ENCODE measurements at regions not wholly inside any gene's neighbourhood (a gene's known extent, or its start where the extent isn't known, plus 50 kb on each side); places are given as distances from the start of the nearest gene placed in this dataset.

GRCh38 chr18:73913505-73913904 lies 234.1 kb downstream of the FBXO15 start:
- no peak for FAIRE-seq

DNA sequence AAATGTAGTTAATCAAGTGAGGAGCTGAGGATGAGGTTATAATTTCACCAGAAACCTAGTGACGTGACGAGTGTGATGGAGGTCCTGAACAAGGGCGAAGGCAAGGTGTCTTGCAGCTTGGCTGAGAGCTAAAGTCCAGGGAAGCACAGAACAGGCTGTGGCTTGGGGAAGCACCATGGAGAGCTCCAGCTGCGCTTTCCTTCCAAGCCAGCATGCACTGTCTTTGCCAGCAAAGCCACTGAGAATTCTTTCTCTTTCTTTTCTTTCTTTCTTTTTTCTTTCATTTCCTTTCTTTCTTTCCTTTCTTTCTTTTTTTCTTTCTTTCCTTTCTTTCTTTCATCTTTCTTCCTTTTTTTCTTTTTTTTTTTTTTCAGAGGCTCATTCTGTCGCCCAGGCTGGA lies 239.3 kb downstream of the FBXO15 start:
- no peak for FAIRE-seq

DNA sequence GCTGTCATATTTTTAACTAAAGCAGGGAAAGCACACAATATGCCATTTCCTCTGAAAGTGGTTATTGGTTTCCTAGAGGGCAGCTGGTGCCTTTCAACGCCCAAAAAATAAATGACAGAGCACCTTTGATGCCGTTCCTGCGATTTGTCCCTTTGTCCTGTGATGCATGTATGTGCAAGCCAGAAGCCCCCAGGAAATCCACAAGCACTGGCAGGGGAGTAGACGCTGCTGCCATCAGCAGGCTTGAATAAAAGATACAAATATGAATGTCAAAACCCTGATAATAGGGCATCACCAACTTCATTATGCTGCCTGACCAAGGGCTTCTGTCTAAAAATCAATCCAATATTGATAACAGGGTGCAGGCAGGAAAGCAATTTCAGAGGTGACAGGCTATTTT lies 246.1 kb downstream of the FBXO15 start:
- FAIRE-seq: no peak

GRCh38 chr18:73901151-73901550 lies 246.5 kb downstream of the FBXO15 start:
- FAIRE-seq: no peak

DNA sequence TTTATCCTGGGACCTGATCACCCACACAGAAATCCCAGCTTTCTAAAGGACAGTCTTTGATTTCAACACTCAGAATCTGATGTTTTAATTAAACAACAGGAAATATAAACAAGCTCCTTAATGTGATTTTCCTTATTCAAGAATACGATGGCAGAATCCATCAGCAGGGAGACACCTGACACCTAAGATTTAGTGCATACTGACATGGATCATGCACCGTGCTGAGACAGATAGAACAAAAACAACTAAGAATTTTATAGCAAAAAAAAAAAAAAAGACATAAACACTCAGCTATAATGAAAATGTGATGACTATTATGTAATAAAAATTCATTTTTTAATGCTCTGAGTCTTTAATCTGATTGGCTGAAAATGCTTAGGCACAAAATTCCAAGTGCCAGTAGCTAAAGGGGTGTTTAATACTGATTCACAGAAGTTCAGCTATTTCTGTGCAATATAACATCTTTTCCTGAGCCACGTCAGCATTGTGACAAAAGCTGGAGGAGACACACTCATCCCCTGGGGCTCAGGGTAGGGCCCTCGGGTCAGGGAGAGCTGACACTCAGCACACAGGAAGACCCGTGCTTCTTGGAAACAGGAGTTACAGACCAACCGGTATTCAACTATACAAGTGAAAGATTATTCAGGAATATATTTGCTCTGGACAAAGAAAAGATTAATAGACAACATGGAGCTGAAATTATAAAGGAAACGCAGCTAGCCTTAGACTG lies 247.4 kb downstream of the FBXO15 start:
- FAIRE-seq: no peak

DNA sequence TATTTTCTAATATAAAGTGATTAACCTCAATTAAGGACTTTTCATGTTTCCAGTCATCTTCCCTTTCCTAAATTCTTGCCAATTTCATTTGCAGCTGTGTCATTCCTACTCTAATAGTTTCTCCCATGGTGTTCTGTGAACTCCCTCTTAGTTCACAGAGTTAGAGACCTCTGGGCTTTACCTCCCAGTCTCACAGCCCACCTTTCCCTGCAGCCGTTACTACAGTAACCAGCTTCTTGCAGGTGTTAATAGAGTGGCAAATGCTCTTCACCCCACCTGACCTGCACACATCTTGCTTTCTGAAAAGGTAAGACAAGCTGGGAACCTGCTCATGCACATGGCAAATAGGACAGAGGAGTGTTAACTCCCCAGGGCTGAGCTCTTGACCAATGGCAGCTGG lies 250.1 kb downstream of the FBXO15 start:
- no peak for FAIRE-seq

GRCh38 chr18:73896685-73897084 lies 250.9 kb downstream of the FBXO15 start:
- no peak for FAIRE-seq

GRCh38 chr18:73895701-73896100 lies 251.9 kb downstream of the FBXO15 start:
- FAIRE-seq: no peak

DNA sequence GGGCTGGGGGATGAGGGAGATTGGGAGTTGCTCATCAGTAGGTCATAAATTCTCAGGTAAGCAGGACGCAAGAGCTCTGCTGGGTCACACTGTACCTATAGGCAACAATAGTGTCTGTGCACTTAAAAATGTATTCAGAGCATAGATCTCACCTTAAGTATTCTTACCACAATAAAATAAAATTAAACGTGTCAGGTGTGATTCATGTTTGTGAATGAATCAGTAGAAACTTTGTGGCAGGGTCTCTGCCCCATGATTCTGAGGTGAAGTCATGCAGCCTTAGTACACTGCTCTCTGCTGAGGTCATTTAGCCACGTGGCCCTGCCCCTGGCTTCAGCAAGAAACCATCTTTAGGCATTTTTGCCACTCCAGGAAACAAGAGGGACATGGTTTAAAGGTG lies 253.8 kb downstream of the FBXO15 start:
- no peak for FAIRE-seq

DNA sequence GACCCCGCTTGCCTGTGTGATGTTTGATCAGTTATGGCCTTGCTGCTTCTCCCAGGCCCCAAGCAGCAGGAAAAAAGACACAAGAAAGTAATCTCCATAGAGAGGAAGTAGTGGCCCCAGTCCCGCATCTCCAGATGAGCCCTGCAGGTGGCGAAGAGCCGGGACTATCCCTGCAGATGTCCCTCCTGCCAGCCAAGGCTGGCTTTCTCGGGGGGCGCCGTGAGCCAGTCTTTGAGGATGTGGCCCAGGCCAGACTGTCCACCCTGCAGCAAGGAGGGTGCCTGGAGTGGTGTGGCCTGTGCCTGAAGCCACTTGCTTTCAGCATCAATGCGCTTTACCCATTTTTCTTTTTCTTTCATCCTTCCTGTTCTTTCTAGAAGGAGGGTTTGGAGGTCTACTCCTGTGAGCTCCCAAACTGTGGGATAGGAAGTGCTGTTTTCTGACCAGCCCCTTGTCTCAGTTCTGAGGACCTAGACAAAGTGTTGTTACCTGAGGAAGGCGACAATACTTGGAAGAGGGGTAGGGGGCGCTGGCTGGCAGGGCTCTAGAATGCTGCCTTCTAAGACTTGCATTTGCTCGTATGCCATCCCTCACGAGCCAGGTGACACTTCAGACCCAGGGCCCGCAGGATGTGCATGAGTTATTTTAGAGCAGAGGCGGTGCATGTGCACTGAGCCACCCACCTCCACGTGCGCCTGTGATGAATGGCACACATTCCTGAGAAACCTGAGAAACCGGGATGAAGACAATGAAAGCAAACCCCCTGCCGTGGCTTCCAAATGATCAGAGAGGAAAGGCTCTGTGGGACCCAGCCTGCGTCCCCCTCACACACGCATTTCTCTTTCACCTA lies 255.8 kb downstream of the FBXO15 start:
- FAIRE-seq: no peak

GRCh38 chr18:73888565-73888964 lies 259.1 kb downstream of the FBXO15 start:
- FAIRE-seq: no peak

DNA sequence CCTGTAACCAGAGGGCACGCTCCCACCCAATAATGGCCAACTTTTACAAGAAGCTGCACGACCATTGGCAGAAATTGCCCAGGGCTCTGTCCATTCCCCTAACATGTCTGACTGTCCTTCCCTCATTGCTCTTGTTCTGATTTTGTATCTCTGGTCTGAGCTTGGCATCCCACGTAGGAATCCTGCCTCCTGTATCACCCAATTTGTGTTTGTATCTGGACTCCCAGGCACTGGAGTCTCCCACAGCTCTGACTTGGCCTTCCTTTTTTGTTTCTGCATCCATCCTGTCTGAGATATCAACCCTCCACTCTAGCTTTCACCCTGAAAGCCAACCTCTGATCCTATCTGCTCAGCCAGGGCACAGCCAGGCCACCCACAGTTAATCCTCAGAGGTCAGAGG lies 259.8 kb downstream of the FBXO15 start:
- FAIRE-seq: no peak

DNA sequence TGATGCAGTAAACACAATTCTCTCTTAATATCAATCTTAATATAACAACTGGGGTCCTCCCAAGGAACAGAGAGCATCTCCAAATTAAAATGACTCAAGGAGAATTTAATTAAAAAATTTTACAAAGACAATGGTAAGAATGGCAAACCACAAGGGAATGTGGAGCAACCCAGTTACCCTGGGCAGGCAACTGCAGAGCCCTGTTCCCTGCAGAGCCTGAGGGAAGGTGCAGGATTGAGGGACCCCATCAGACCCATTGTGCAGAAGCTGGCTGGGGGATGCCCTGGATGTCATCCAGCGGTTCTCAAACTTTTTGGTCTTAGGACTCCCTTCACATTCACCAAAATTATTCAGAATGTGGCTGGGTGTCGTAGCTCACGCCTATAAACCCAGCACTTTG lies 262.8 kb downstream of the FBXO15 start:
- FAIRE-seq: no peak

GRCh38 chr18:73881396-73881917 lies 266.2 kb downstream of the FBXO15 start:
- no peak for FAIRE-seq

DNA sequence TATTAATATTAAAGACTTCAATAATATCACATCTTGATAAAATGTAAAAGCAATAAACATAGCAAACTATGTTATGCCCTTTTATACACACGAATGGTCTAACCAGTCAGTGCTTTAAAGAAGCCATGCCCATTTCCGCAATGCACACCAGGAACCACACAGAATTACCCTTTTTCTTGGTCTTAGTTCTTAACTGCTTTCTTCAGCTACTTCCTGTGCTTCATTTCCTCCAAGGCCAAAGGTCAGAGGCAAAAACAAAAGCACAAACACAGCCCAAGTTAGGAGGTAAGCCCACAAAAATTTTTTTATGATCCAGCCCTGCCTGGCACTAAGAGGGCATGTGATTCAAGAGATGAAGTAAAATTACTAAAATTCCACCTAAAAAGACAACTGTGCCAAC lies 267.2 kb downstream of the FBXO15 start:
- no peak for FAIRE-seq

GRCh38 chr18:73879766-73880165 lies 267.9 kb downstream of the FBXO15 start:
- no peak for FAIRE-seq

GRCh38 chr18:73879328-73879727 lies 268.3 kb downstream of the FBXO15 start:
- FAIRE-seq: no peak

- FAIRE-seq: no peak
Observed at GRCh38 chr18:73869182-73869581, 278.5 kb downstream of the FBXO15 start.

- no peak for FAIRE-seq
Observed at GRCh38 chr18:73861771-73862170, 285.9 kb downstream of the FBXO15 start.

GRCh38 chr18:73859837-73860397 lies 287.7 kb downstream of the FBXO15 start:
- FAIRE-seq: no peak

GRCh38 chr18:73852789-73853549 lies 294.7 kb downstream of the FBXO15 start:
- FAIRE-seq: no peak

- FAIRE-seq: no peak
Observed at GRCh38 chr18:73850782-73851181, 296.9 kb downstream of the FBXO15 start.

DNA sequence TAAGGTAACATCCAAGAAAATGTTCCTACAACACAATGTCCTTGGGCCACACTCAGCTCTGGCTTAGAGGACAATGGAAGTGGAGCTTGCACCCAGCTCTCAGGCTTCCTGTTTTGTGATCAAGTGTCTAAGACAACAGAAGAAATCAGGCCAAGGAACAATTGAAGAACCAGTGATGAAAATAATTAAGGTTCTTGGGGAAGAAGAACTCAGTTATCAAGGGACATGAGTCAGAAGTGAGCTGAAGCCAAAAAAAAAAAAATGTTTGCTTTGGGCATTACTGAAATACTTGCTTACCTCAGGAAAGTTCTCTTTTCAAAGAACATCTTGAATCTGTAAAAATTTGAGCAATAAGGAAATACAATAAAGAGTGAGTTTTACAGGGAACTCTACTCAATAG lies 299.0 kb downstream of the FBXO15 start:
- FAIRE-seq: no peak

Measured in colon (tissue), 2 donors.